Bronchial epithelial cell (primary cell): ENCODE measurements at regions not wholly inside any gene's neighbourhood (a gene's known extent, or its start where the extent isn't known, plus 50 kb on each side); places are given as distances from the start of the nearest gene placed in this dataset.

Experiments used
- DNase-seq: peaks from one replicate; pipeline ENCODE4 v3.0.0-alpha.2; 2010; ENCODE audit warnings: low read depth
- FAIRE-seq: peaks from 2 replicates; lab custom pipeline; 2011; peaks lifted over from hg19 to GRCh38; lab: Jason Lieb, UNC
- H3K27me3 ChIP-seq: 2 replicates; pipeline ENCODE4 v1.5.1; 2011; ENCODE audit warnings: low read length; ENCODE audit not compliant: control insufficient read depth, insufficient read depth
- H3K36me3 ChIP-seq: 2 replicates; pipeline ENCODE4 v1.5.1; 2011; ENCODE audit warnings: low read length; ENCODE audit not compliant: control insufficient read depth, insufficient read depth
- H3K4me3 ChIP-seq: 2 replicates; pipeline ENCODE4 v1.5.1; 2011; ENCODE audit warnings: mild to moderate bottlenecking, low read depth, low read length, control low read depth
- CTCF ChIP-seq: IDR thresholded peaks from 2 replicates; pipeline ENCODE4 v1.5.1; 2011; ENCODE audit warnings: mild to moderate bottlenecking, moderate library complexity, low read length, control low read depth, inconsistent platforms; ENCODE audit not compliant: insufficient read depth, severe bottlenecking

- Histone ChIP-seq H3K27me3 (no peaks in the 10 kb centered on the region), H3K36me3 (no peaks in the 10 kb centered on the region), H3K4me3 (no peak overlapping the region)
- DNase-seq (no peak), FAIRE-seq (no peak)
- no peak for TF ChIP-seq CTCF
Observed at GRCh38 chr9:109953813-109954497, 174.0 kb downstream of the PALM2AKAP2 start.

- no peaks in the 10 kb centered on the region for H3K27me3 ChIP-seq
- H3K36me3 ChIP-seq, result no peaks in the 10 kb centered on the region
- DNase-seq (no peak), FAIRE-seq (no peak)
- H3K4me3 ChIP-seq, result no peak overlapping the region
- TF ChIP-seq CTCF, result no peak
Observed at GRCh38 chr9:109956717-109957440, 176.9 kb downstream of the PALM2AKAP2 start.

- H3K4me3 ChIP-seq, result no peak overlapping the region
- H3K36me3 ChIP-seq, result no peaks in the 10 kb centered on the region
- TF ChIP-seq CTCF, result no peak
- no peaks in the 10 kb centered on the region for H3K27me3 ChIP-seq
- FAIRE-seq (no peak), DNase-seq (no peak)
Observed at GRCh38 chr9:109959679-109960078, 179.7 kb downstream of the PALM2AKAP2 start.

GRCh38 chr9:109961626-109962025 lies 181.6 kb downstream of the PALM2AKAP2 start:
- no peak overlapping the region for H3K4me3 ChIP-seq
- DNase-seq (no peak), FAIRE-seq (no peak)
- no peak for TF ChIP-seq CTCF
- H3K36me3 ChIP-seq, result no peaks in the 10 kb centered on the region
- no peaks in the 10 kb centered on the region for H3K27me3 ChIP-seq

- Histone ChIP-seq H3K36me3 (no peaks in the 10 kb centered on the region), H3K27me3 (no peaks in the 10 kb centered on the region), H3K4me3 (no peak overlapping the region)
- no peak for FAIRE-seq
- DNase-seq, result no peak
- TF ChIP-seq CTCF, result no peak
Observed at GRCh38 chr9:109962215-109962614, 182.2 kb downstream of the PALM2AKAP2 start.
